GM19467 (cell line): ENCODE measurements at regions not wholly inside any gene's neighbourhood (a gene's known extent, or its start where the extent isn't known, plus 50 kb on each side); places are given as distances from the start of the nearest gene placed in this dataset.
"Not testable (repeated sequence)": the region's sequence is repeated elsewhere in the genome, so short reads cannot be mapped to it uniquely, and the experiment has no call there.

Experiments used
- ATAC-seq: cut with Tn5 transposase; IDR thresholded peaks from one replicate; pipeline ENCODE4 v1.9.1; 2021; ENCODE audit warnings: mild to moderate bottlenecking, moderate library complexity; ENCODE audit not compliant: unreplicated experiment

DNA sequence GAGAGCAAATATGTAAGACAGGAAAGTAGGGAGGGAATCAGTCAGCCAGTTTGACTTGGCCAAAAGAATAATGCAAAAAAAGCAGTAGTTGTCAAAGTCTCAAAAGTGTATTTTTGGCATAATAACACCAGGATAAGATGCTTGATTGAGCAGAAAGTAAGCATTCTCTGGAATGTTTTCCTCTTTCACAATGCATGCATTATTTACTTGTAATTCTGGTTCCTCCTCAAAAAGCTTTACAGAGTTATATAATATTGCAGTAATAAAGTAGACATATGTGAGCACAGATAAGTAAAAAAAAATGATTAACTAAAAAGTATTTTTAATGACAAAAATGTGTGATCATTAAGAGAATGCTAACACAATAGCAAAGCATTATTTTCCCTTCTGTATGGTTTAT lies 285.9 kb upstream of the BCHE start:
- no peak for ATAC-seq

DNA sequence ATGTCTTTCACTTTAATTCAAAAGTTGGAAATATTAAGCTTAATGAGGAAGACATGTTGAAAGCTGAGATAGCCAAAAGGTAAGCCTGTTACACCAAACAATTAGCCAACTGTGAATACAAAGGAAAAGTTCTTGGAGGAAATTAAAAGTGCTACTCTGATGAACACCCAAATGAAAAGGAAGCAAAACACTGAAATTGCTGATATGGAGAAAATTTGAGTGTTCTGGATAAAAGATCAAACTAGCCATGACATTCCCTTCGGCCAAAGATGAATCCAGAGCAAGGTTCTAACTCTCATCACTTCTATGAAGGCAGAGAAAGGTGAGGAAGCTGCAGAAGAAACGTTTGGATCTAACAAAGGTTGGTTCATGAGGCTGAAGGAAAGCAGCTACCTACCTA lies 280.8 kb upstream of the BCHE start:
- ATAC-seq: no peak

DNA sequence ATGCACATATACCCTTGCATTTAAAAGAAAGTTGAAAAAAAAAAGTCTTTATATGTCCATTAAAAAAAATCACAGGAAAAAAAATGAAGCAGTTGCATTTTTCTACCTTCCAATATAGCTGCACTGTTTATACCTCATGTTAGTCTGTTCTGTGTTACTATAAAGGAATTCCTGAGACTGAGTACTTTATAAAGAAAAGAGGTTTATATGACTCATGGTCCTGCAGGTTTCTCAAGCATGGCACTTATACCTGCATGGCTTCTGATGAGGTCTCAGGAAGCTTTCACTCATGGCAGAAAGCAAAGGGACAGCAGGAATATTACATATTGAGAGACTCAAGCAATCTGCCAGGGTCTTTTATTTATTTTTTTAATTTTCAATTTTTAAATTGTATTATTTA lies 277.2 kb upstream of the BCHE start:
- no peak for ATAC-seq

DNA sequence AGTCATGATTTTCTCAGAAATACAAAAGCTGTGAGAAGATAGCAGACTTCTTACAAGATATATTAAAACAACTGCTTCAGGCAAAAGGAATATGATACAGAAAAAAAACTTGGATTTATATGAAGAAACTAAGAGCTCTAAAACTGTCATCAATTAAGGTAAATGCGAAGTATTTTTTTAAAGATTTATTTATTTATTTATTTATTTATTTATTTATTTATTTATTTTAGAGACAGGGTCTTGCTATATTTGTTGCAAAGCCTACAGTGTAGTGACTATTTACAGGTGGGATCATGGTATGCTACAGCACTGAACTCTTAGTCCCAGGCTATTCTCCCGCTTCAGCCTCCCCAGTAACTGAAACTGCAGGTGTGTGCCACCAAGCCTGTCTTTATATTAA lies 274.3 kb upstream of the BCHE start:
- ATAC-seq: no peak

DNA sequence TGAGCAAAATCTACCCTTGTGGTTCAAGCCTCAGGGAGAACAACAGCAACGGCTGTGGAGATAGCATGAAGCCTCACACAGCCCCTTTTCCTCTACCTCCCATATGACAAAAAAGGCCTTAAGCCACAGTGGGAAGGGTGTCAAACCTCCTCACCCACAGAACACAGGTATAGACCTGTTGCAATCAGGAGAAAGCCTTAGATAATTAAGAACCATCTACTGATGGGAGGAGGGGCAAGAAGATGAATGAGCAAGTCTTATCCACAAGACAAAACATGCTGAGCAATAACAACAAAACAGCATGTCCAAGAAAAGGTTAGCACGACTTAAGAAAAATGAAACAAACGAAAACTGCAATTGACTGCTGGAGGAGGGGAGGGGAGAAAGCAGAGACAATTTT lies 272.9 kb upstream of the BCHE start:
- no peak for ATAC-seq

DNA sequence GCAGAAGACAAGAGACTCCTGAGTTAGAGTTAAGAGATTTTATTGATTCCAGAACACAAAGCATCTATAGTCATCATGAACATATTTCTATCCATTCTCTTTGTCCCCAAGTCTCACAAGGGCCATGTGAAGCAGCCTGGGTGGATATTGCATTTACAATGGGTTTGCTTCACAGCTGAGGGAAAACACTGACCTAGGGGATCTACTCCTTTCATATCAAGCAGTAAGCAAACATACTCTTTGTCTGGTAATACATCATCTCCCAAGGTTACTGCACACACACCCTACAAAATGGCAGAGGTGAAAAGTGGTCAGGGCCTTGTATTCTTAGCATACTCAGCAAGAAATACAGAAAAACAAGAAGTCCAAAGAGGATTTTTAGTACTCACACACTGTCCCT lies 267.7 kb upstream of the BCHE start:
- no peak for ATAC-seq

DNA sequence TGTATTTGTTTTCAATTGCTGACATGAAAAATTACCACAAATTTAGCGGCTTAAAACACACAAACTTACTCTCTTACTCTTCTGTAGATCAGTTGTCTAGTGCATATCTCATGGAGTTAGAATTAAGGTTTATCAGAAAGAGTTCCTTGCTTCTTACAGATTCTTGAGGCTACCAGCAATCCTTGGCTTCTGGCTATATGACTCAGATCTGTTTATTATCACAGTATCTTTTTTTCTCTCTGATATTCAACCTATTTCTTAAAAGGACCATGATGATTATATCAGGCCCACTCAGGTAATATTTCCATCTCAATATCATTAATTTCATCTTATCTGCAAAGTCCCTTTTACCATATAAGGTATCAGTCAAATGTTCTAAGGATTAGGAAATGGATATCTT lies 263.5 kb upstream of the BCHE start:
- no peak for ATAC-seq

DNA sequence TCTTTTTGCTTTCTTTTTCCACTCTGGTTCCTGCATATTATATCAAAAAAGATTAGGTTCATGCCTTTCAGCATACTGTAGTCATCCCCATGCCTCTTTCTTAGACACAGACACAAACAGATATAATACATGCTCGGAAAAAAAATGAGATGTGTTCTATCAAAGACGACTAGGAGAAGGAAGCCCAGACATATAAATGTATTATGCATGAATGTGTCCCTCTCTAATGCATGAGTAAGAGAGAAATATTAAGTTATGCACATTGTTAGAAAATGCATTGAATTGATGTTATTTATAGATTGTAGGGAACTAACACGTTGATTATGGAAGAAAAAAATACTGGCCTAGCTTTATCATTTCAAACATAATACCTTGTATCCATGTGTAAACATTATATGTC lies 252.4 kb upstream of the BCHE start:
- no peak for ATAC-seq

DNA sequence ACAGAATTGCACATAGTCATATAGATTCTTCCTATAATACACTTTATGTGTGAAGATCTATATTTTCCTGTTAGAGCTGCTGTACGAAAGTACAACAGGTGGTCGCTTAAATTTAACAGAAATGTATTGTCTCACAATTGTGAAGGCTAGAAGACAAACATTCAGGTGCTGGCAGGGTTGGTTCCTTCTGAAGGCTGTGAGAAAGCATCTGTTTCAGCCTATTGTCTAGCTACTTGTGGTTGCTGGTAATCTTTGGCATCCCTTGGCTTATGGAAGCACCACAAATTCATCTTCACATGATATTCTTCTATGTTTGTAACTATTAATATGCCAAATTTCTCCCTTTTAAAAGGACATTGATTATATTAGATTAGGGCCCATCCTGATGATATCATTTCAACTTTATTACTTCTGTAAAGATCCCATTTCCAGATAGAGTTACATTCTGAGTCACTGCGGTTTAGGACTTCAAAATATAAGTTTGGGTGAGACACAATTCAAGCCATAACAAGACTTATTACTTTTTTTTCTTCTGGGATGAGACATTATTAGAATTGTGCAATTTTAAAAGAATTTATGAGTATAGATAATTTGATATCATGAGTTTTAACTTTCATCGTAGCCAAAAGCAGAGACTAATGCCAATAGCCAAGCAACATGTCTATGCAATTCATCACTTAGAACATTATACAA lies 248.1 kb upstream of the BCHE start:
- no peak for ATAC-seq

DNA sequence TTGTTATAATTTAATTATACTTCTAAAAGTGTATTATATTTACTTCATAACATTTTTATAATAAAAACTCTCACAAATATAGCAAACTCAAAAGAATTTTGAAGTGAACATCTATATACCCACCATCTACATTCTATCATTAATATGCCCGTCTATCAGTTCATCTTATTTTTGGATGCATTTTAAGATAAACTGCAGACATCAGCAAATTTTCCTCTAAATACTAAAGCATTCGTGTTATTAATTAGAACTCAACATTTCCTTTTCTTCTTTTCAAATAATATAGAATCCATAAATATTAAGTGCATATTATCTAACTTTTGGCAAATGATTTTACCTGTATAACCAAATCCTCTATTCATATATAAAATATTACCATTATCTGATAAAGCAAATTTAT lies 242.9 kb upstream of the BCHE start:
- no peak for ATAC-seq

DNA sequence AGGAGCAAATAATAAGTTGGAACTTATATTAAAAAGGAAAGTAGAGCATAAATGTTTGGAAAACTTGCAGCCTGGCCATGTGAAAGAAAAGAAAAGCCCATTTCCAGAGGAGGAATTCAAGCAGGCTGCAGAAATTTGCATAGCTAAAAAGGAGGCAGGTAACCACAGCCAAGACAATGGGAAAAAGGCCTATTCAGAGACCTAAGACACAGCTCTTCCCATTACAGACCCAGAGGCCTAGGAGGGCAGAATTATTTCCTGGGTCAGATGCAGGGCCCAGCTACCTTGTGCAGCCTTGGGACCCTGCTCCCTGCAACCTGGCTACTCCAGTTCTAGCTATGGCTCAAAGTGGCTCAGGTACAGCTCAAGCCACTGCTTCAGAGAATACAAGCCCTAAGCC lies 234.6 kb upstream of the BCHE start:
- no peak for ATAC-seq

DNA sequence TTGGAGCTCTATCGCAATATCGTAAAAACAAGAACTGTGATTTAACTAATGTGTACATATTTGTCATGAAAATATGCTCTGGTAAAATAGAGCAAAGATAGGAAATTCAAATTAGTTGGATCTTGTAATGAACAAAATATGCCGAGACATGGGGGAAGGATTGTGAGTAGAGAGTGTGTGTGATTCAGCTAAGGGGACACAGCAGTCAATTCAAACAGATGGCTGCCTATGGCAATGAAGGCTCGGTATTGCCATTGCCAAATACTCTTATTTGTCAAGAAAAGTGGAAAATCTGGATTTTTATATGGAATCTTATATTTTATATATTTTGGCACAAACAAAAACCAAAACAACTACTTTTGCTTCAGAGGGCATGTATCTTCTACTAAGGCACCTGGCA lies 227.3 kb upstream of the BCHE start:
- no peak for ATAC-seq

DNA sequence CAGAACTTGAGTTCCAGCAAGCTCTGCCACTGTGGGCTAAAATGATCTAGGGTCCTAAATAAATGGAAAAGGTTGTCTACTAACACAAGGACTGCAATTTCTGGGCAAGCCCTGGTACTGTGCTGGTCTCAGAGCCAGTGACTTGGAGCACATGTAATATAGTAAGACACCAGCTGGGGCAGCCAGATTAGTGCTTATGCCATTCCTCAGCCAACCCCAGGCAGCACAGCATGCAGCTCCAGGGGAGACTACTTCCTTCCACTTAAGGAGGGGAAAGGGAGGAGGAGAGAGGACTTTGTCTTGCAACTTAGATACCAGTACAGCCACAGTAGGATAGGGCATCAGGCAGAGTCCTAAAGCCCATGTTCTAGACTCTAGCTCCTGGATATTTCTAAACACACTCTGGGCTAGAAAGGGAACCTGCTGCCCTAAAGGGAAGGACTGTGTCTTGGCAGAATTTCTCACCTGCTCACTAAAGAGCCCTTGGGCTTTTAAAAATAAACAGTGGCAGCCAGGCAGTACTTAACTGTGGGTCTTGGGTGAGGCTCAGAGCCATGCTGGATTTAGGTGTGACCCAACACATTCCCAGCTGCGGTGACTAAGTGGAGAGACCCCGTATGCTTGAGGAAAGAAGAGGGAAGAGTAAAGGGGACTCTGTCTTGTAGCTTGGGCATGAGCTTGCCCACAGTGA lies 223.7 kb upstream of the BCHE start:
- no peak for ATAC-seq

DNA sequence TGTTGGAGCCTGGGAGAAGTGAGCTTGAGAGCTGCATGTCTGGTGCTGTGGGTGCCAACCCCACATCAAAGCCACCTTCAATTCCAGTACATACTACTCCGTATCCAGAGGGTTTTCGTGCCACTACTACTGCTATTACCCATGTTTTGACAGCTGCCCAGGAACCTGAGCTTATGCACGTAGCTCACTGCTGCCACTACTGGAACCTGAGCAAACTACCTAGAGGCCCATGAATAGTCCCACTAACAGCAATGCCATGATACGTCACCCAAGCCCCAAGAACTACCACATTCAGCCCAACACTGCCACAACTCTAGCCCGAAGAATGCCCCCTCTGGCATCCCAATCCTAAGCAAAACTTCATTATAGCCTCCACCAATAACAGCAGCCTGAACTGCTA lies 215.2 kb upstream of the BCHE start:
- no peak for ATAC-seq

DNA sequence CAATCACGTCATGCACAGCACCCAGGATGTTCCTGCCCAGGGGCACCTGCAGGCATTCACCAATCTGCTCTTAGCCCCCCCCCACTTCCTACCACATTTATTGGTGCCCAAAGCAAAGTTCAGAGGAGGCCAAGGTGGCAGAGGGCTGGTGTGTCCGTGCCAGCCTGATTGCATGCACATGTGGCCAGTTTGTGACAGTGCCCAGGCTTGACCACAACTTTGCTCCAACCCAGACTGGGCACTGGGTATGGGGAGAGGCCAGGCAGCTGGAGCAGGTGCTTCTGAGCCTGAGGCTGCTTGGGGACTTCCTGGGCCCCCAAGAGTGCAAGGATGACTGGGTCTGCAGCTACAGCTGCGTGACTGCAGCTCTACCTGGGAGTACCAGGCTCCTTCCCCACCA lies 192.3 kb upstream of the BCHE start:
- no peak for ATAC-seq

DNA sequence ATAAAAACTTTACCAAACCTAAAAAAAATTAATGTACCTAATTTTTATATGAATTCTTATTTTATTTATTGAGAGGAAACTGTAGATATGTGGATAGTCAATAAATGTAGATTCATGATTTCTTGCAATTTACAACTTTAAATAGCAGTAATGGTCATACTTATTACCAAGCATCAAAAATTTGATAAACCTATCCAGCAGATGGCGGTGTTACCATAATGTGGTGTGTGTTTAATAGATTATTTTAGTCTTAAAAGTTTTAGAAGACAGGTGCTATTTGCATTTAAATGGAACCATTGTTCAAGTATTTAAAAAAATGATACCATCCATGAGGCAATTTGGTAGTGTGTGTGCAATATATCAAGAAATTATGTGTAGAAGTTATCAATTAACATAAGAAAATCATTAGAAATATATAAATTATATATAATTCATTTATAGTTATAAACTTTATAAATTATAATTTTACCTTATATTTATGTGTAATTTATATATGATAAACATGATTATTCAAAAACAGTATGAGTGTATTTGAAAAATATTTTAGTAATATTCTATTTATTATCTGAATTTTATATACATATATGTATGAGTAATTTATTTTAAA lies 176.0 kb upstream of the BCHE start:
- ATAC-seq: no peak

DNA sequence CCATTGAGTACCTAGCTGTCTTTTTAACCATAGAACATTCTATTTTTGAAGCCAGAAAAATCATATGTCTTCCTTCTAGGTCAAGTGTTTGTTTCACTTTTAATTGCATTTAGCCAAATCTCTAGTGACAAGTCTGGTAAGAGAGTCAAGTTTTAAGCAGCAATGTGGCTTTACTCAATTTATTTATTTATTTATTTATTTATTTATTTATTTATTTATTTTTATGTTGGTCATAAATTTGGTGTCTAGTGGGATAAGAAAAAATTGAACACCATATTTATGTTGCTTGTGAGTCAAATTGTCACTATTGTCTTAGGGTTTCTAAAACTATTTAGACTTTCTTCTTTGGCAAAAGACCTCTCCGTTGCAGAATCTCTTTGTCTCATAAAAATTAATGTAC lies 174.5 kb upstream of the BCHE start:
- ATAC-seq: no peak

DNA sequence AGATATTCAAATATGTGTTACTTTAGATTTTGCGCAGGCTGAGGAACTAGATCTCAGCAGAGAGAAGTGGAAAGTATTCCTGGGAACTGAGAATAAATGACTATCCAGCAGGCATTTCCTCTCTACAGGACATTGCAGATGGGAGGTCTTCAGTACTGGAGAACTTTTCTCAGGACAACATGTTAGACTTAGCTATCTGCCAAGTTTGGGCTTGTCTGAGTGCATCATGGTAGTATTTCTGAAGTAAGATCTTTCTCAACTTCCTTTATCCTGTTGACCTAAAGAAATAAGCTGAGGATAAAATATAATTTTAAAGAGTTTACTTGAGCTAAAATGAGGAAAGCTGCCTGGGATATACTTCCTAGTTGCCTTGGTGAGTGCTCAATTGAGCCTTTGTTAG lies 167.9 kb upstream of the BCHE start:
- ATAC-seq: no peak

DNA sequence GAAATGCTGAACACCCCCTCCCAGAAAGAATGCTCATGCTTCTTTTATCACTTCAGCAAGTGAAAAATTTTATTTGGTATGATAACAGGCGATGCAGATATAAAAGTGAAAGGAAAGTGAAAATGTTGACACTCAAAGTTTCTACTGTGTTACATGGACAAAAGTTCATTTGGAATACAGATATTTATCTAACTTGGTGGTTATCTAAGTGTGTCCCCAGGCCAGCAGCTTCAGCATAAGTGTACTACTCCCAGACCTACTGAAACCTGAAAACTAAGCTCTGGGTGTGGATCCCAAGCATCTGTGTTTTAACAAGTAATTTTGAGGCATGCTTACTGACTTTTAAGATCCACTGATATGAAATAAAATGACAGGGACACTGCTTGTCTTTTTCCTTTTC lies 157.1 kb upstream of the BCHE start:
- ATAC-seq: no peak

DNA sequence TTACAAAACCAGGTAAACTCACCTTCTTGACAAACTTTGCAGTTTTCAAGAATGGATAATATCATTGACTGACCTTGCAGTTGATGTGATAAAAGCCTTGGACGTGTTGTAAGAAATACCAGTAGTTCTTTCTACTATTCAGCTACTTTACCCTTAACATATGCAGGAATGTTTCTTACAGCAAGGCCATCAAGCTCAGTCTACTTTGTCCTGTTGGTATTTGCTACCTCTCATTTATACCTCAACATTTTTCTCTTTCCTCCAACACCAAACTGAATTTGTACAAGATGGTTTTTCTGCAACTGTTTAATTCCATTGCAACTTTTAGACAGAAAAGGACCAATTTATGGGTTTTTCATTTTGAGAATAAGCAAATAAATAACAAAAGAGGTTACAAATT lies 147.4 kb upstream of the BCHE start:
- no peak for ATAC-seq

DNA sequence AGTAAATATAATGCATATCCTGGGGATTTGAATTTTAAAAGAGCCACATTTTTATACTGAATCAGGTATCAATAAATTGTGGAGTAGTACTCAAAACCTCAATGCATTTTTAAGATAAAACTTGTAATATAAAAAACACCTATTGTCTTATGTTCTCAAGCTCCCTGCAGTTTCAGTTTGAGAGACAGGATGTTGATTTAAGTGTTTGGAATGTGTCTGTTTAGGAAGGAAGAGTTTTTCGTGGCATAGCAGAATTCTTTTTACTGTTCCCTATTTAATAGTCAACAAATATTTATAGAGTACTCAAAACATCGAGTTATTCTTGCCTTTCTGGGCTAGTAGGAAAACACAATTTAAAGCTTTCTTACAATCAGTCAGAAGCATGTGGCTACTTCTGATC lies 146.1 kb upstream of the BCHE start:
- no peak for ATAC-seq

DNA sequence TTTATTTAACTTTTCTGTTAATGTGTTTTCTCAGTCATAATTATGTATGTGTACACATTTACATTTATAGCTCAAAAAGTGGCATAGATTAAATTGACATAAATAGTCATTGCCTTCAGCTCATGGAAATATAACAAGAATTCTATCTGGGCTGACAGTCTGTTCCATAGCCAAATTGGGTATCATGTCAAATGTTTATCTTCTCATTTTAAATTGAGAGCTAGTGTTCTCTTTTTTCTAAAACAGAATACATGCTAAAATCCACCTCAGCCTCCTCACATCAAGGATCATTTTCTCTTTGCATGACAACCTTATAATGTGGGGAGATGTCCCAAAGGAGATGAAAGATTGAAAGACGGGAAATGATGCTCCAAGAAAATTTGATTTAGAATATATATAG lies 144.1 kb upstream of the BCHE start:
- ATAC-seq: no peak

DNA sequence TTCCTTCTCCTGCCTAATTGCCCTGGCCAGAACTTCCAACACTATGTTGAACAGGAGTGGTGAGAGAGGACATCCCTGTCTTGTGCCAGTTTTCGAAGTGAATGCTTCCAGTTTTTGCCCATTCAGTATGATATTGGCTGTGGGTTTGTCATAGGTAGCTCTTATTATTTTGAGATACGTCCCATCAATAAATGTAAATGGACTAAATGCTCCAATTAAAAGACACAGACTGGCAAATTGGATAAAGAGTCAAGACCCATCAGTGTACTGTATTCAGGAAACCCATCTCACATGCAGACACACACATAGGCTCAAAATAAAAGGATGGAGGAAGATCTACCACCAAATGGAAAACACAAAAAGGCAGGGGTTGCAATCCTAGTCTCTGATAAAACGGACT lies 123.6 kb upstream of the BCHE start:
- not testable (repeated sequence) for ATAC-seq
